BLaER1 (cell line): ENCODE measurements at regions not wholly inside any gene's neighbourhood (a gene's known extent, or its start where the extent isn't known, plus 50 kb on each side); places are given as distances from the start of the nearest gene placed in this dataset.
"Not testable (repeated sequence)": the region's sequence is repeated elsewhere in the genome, so short reads cannot be mapped to it uniquely, and the experiment has no call there.

Experiments
- H3K27ac ChIP-seq: shearing (Covaris generic); formaldehyde crosslinking; 2 replicates; pipeline ENCODE4 v1.8.1; 2022
- H3K27me3 ChIP-seq: shearing (Covaris generic); formaldehyde crosslinking; 2 replicates; pipeline ENCODE4 v1.8.1; 2022
- H3K36me3 ChIP-seq: shearing (Covaris generic); formaldehyde crosslinking; 2 replicates; pipeline ENCODE4 v1.8.1; 2022
- H3K4me1 ChIP-seq: shearing (Covaris generic); formaldehyde crosslinking; 2 replicates; pipeline ENCODE4 v1.8.1; 2022
- H3K4me2 ChIP-seq: shearing (Covaris generic); formaldehyde crosslinking; 2 replicates; pipeline ENCODE4 v1.8.1; 2022
- H3K4me3 ChIP-seq: shearing (Covaris generic); formaldehyde crosslinking; 2 replicates; pipeline ENCODE4 v1.8.1; 2022
- H3K9ac ChIP-seq: shearing (Covaris generic); formaldehyde crosslinking; 2 replicates; pipeline ENCODE4 v1.8.1; 2022
- H3K9me3 ChIP-seq: shearing (Covaris generic); formaldehyde crosslinking; 2 replicates; pipeline ENCODE4 v1.8.1; 2022
- H4K20me1 ChIP-seq: shearing (Covaris generic); formaldehyde crosslinking; 2 replicates; pipeline ENCODE4 v1.8.1; 2022
- Cebpa-rat ChIP-seq: shearing (Covaris generic); IDR thresholded peaks from 2 replicates; pipeline ENCODE4 v1.8.1; 2022

DNA sequence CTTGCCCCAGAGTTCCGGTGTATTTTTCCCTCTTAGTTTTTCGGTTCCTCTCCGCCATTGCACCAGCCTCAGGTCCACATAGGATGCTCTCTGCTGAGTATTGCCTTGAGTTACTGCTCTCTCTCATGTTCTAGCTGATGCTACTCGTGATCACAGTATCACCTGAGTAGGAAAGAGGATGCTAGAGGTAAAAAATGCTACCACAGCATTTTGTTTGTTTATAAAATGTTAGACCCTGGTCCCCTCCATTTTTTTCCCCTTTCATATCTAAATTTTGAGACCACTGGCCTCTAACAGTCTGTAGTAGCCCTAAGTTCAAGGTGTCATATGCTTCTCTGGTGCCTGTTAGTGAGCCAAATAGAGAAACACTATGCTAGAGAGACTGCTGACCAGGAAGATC is 175.5 kb downstream of the OR2B2 start:
- H4K20me1 ChIP-seq: no peaks in the 10 kb centered on the region
- no peak overlapping the region for H3K4me3 ChIP-seq
- no peak overlapping the region for H3K9ac ChIP-seq
- no peaks in the 10 kb centered on the region for H3K9me3 ChIP-seq
- H3K27me3 ChIP-seq: no peaks in the 10 kb centered on the region
- H3K27ac ChIP-seq: no peak overlapping the region
- H3K4me2 ChIP-seq: no peak overlapping the region
- no peak for TF ChIP-seq Cebpa-rat
- no peaks in the 10 kb centered on the region for H3K4me1 ChIP-seq
- H3K36me3 ChIP-seq: no peaks in the 10 kb centered on the region

DNA sequence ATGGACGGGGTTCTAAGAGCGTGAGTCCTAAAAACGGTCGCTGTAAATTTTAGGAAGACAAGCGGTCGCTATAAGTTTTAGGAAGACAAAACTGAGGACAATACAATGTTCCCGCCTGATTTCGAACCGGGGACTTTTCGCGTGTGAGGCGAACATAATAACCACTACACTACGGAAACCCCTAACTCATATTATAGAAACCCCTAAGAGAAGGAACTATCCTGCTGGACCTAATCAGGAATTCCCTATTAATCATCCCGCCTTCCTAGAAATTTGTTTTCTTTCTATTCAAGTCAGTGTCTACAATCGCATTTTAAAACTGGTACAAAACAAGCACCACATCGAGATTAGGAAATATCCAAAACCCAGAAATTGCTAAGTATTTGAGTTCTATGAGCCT is 183.8 kb downstream of the OR2B2 start:
- no peaks in the 10 kb centered on the region for H3K27me3 ChIP-seq
- no peak for TF ChIP-seq Cebpa-rat
- H3K9ac ChIP-seq: no peak overlapping the region
- H3K27ac ChIP-seq: no peak overlapping the region
- no peaks in the 10 kb centered on the region for H3K9me3 ChIP-seq
- H3K36me3 ChIP-seq: no peaks in the 10 kb centered on the region
- no peaks in the 10 kb centered on the region for H4K20me1 ChIP-seq
- H3K4me3 ChIP-seq: no peak overlapping the region
- no peaks in the 10 kb centered on the region for H3K4me1 ChIP-seq
- H3K4me2 ChIP-seq: no peak overlapping the region

DNA sequence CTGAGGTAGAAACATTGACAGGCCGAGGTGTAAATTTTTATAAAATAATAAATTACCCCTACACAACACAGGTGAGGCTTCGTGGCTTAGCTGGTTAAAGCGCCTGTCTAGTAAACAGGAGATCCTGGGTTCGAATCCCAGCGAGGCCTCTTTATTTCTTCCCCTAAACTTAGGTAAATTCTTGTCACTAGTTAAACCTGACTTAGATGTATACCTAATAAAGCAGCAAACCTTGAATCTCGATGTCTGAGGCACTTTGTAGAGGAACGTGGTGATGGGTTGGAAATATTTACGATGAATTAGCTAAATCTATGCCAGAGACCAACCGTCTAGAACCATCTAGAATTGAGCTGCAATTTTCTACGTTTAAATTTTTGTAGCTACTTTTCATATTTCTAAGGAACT is 185.6 kb downstream of the OR2B2 start:
- Histone ChIP-seq H3K4me1 (no peaks in the 10 kb centered on the region), H3K36me3 (no peaks in the 10 kb centered on the region), H3K9me3 (no peaks in the 10 kb centered on the region), H3K27me3 (no peaks in the 10 kb centered on the region), H3K4me2 (no peak overlapping the region), H3K9ac (no peak overlapping the region), H4K20me1 (no peaks in the 10 kb centered on the region), H3K27ac (no peak overlapping the region), H3K4me3 (no peak overlapping the region)
- no peak for TF ChIP-seq Cebpa-rat

DNA sequence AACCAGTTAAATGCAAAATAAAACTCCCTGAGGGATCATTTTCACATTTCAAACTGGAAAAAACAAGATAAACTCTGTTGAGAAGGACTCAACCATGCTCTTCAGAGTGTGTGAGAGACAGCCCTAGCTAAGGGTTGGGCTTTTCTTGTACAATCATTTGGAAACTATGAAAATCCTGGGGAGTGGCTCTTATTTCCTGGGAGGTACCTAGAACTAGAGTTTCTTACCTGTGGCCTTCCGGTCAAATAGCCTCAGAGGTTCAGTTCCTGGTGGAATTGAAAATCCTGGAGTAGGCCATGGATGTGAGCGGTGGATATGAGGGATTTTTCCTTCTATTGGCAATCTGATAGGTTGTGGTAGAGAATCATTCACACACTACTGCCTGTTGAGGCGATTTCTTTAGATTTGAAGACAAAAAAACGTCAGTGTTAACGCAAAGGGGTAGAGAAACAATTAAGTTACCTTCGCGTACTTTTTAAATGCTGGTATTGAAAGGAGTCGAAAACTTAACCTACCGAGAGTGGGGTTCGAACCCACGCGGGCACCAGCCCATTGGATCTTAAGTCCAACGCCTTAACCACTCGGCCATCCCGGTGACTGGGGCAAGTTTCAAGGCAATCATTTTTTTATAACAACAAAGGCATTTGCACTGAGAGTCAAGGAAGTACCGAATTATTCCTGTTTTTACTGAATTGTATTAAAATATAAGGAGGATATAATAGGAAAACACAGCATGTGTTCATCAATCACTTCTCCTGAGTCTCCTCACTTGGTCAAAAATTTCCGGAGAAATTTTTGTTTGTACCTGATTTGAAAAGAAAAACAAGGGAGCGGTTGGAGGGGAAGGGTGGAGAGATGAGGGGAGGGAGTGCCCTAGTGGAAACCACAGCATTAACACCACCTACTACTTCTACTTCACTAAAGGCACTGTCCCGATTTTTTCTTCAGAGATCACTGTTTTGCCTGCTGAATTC is 191.3 kb downstream of the OR2B2 start:
- H3K27ac ChIP-seq: no peak overlapping the region
- no peaks in the 10 kb centered on the region for H4K20me1 ChIP-seq
- H3K9me3 ChIP-seq: no peaks in the 10 kb centered on the region
- H3K36me3 ChIP-seq: no peaks in the 10 kb centered on the region
- no peaks in the 10 kb centered on the region for H3K4me1 ChIP-seq
- no peak overlapping the region for H3K9ac ChIP-seq
- H3K4me2 ChIP-seq: no peak overlapping the region
- no peak overlapping the region for H3K4me3 ChIP-seq
- TF ChIP-seq Cebpa-rat: no peak
- no peaks in the 10 kb centered on the region for H3K27me3 ChIP-seq

DNA sequence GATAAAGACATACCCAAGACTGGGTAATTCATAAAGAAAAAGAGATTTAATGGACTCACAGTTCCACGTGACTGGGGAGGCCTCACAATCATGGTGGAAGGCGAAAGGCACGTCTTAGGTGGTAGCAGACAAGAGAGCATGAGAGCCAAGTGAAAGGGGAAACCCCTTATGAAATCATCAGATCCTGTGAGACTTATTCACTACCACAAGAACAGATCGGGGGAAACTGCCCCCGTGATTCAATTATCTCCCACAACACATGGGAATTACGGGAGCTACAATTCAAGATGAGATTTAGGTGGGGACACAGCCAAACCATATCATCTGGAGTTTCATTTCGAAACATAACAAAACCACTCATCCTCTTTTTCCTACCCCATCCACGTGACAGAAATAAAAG is 193.2 kb downstream of the OR2B2 start:
- H3K36me3 ChIP-seq, H3K4me2 ChIP-seq, H3K9me3 ChIP-seq, H3K27me3 ChIP-seq, H3K4me1 ChIP-seq, H4K20me1 ChIP-seq, H3K27ac ChIP-seq, H3K9ac ChIP-seq, H3K4me3 ChIP-seq: not testable (repeated sequence)

DNA sequence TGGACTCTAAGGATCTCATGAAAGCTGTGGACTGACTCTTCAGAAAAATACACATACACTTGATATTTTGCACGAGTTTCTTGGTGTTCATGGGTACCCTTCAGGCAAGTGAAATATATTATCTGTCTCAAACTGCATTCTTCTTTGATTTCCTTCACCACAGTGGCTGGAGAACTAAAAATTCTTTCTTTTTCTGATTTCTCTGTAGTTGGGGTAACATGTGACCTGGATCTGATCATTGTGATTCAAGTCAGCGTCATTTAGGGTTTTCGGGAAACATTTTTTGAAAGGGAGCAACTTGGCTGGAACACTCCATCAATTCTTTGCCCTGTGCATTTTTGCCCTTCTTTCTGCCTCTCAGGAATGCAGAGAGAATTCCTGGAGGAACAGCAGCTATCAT is 205.8 kb downstream of the OR2B2 start:
- TF ChIP-seq Cebpa-rat: no peak
- Histone ChIP-seq H3K4me2 (no peak overlapping the region), H3K27me3 (no peaks in the 10 kb centered on the region), H3K9ac (no peak overlapping the region), H3K36me3 (peaks cover 9% of the 10 kb centered on the region; the same call in 1 of the 2 replicates), H4K20me1 (no peaks in the 10 kb centered on the region), H3K4me1 (no peaks in the 10 kb centered on the region), H3K27ac (no peak overlapping the region), H3K4me3 (no peak overlapping the region), H3K9me3 (no peaks in the 10 kb centered on the region)

DNA sequence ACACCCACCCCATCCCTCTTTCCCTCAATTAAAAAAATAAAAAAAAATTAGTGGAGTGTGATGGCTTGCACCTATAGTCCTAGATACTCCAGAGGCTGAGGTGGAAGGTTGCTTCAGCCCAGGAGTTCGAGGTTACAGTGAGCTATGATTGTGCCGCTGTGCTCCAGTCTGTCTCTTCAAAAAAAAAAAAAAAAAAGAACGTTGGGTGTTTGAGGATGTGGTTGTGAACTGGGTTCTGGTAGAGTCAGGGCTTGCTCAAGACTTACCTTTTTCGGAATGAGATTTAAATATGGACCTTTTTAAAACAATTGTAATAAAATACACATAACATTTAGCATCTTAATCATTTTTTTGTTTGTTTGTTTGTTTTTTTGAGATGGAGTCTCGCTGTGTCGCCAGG is 211.9 kb downstream of the OR2B2 start:
- Histone ChIP-seq H3K4me1 (0 out of 2 replicates have a peak, but pooled peaks cover 2% of the 10 kb centered on the region), H3K9ac (no peak overlapping the region), H3K4me2 (no peak overlapping the region), H3K36me3 (0 out of 2 replicates have a peak, but pooled peaks cover 2% of the 10 kb centered on the region), H3K27ac (no peak overlapping the region), H3K27me3 (no peaks in the 10 kb centered on the region), H3K9me3 (no peaks in the 10 kb centered on the region), H3K4me3 (no peak overlapping the region), H4K20me1 (no peaks in the 10 kb centered on the region)
- TF ChIP-seq Cebpa-rat: no peak

DNA sequence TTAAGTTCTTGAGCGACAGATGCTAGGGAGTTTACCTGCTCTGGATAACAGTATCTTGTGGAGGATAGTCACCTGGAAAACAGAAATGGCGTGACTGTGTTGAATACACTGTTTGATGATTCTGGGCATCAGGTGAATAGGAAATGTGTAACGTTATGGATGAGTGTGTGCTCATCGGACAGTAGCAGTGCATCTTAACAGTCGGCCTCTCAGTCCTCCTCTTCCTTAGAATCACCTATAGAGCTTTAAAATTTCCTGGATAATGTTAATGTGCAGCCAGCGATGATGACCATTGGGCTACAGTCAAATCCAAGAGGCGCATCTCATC is 217.7 kb downstream of the OR2B2 start:
- no peaks in the 10 kb centered on the region for H3K36me3 ChIP-seq
- H3K4me1 ChIP-seq: peaks cover 11% of the 10 kb centered on the region; the same call in 1 of the 2 replicates
- no peaks in the 10 kb centered on the region for H4K20me1 ChIP-seq
- peak overlapping the region; percentile 73 for H3K4me3 ChIP-seq
- peak overlapping the region; percentile 75 for H3K4me2 ChIP-seq
- H3K9me3 ChIP-seq: no peaks in the 10 kb centered on the region
- TF ChIP-seq Cebpa-rat: no peak
- H3K9ac ChIP-seq: peak overlapping the region; percentile 69; the same call in 1 of the 2 replicates
- H3K27me3 ChIP-seq: no peaks in the 10 kb centered on the region
- H3K27ac ChIP-seq: no peak overlapping the region

DNA sequence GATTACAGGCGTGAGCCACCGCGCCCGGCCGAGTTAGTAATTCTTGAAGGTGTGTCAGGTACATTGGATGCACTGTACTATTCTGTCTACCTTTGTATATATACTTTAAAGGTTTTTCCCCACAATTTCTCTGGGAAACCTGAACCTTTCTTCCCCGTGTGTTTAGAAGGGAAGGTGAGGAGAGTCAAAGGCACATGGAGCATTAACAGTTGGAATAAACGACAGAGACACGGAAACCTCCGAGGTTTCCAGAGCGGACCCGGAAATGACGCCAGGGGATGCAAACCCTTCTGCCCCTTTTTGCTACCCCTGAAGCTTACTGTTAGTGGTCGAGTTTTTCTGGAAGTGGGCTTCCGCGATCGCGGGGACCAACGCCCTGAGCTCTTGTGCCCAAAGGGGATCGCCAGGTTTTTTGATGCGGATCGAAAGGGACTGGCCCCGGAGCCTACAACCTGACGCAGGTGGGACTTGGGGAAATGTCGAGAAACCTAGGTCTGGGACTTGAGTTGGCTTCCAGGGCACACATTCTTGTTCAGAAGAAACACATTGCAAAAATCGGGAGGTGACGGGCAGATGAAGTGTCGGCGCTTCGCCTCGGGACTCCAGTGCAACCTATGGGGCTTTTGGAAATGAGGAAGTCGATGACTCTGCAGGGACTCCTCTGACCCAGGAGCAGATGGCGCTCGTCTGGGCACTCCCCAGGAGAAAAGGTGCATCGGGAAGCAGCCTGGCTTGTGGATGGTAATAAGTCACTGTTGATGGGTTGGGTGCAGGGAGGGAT is 218.2 kb downstream of the OR2B2 start:
- Histone ChIP-seq H3K4me1 (peaks cover 11% of the 10 kb centered on the region; the same call in 1 of the 2 replicates), H3K36me3 (no peaks in the 10 kb centered on the region), H3K9me3 (no peaks in the 10 kb centered on the region), H3K27ac (peak overlapping the region; percentile 56; the same call in 1 of the 2 replicates), H4K20me1 (no peaks in the 10 kb centered on the region), H3K27me3 (no peaks in the 10 kb centered on the region), H3K9ac (peak overlapping the region; percentile 69), H3K4me3 (peak overlapping the region; percentile 73), H3K4me2 (peak overlapping the region; percentile 75)
- TF ChIP-seq Cebpa-rat: no peak

DNA sequence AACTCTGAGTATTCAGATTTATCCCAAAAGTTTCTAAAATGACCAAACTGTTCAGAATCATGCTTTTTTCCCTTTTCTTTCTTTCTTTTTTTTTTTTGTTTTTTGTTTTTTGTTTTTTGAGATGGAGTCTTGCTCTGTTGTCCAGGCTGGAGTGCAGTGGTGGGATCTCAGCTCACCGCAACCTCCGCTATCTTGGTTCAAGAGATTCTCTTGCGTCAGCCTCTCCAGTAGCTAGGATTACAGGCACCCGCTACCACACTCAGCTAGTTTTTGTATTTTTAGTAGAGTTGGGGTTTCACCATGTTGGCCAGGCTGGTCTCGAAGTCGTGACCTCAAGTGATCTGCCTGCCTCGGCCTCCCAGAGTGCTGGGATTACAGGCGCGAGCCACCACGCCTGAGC is 219.2 kb upstream of the ZNF184 start:
- not testable (repeated sequence) for H3K9ac ChIP-seq, H3K9me3 ChIP-seq, H3K36me3 ChIP-seq, H3K27me3 ChIP-seq, H3K4me3 ChIP-seq, H3K4me2 ChIP-seq, H4K20me1 ChIP-seq, H3K27ac ChIP-seq
- peaks cover 12% of the 10 kb centered on the region; the same call in 1 of the 2 replicates for H3K4me1 ChIP-seq
